ENCODE measurements at regions not wholly inside any gene's neighbourhood (a gene's known extent, or its start where the extent isn't known, plus 50 kb on each side); places are given as distances from the start of the nearest gene placed in this dataset.

DNA sequence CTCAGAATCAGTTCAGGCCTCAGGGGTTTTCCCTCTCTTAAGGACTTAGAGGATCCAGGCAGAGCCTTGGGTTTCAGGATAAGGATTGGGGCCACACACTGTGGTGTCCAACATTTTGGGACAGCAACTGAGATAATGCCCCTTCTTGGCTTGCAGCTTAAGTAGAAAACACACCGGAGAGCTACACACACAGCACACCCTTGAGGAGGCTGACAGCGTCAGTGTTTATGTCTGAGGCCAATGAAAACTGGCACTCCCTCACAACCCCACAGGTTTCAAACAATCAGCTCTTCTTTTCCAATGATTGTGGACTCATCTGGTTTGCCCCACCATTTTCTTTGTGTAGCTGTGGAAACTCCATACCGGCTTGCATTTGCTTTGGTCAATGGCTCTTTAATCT lies 257.7 kb downstream of the CDCA7 start:
- CTCF ChIA-PET (ENCODE audit: low intra/inter-chr PET ratio, low total read pairs), result no interaction called here

DNA sequence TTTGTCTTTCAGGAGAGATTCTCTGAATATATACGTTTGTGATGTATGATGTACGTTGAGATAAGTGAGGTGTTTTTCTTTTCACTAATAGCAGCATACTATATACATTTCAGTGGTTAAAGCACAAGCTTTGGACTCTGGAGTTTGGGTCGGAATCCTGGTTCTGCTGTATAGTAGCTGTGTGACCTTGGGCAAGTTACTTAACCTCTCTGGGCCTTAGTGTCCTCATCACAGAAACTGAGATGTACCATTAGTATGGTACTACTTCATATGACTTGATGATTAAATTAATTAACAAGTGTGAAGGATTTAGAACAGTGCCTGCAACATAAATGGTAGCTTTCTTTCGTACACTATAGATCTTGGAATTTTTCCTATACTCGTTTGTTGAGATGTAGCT lies 258.7 kb downstream of the CDCA7 start:
- no peaks in the 10 kb centered on the region for H3K79me2 ChIP-seq (ENCODE audit: insufficient read depth, low read length)
- intact Hi-C loops (cut with micrococcal nuclease; ENCODE audit: unreplicated experiment) (no loop called here), in situ Hi-C loops (cut with HindIII; ENCODE audit: extremely low pct_ligation_motif_present, low pct_unique_long_range_greater_than_20kb) (no loop called here)
- no peaks in the 10 kb centered on the region for H3K9me3 ChIP-seq (ENCODE audit: low read length)
- ChIA-PET POLR2A (no interaction called here), CTCF (ENCODE audit: low intra/inter-chr PET ratio, low total read pairs) (no interaction called here)
- no peak overlapping the region for H2AFZ ChIP-seq (ENCODE audit: low read length)
- TF ChIP-seq ZNF768 (CRISPR knock-in tag; IDR thresholded peaks at IDR 0.05) (peak; percentile 44; the same call in 1 of the 2 replicates), REPIN1 (CRISPR knock-in tag; IDR thresholded peaks at IDR 0.05; ENCODE audit: borderline replicate concordance, low read depth) (no peak)
- H3K27ac ChIP-seq (ENCODE audit: extremely low read length, insufficient read depth, low read length), result no peak overlapping the region
- ATAC-seq (no peak), DNase-seq (ENCODE audit: low spot score) (no peak), FAIRE-seq (no peak)
- no TSS peak for BruUV-seq (replicated peaks)
- H3K36me3 ChIP-seq (replicated peaks in 1 of 2; ENCODE audit: control insufficient read depth in 1 of 2, insufficient read depth in 2 of 2, low read length in 2 of 2), result no peaks in the 10 kb centered on the region
- no peak overlapping the region for H3K4me2 ChIP-seq (ENCODE audit: low read depth, low read length)
- H3K4me1 ChIP-seq (ENCODE audit: insufficient read depth, low read length), result no peaks in the 10 kb centered on the region
- no peak overlapping the region for H3K9ac ChIP-seq (ENCODE audit: insufficient read depth, low read depth, low read length)
- H3K4me3 ChIP-seq (replicated peaks in 1 of 3; ENCODE audit: insufficient read depth in 1 of 3, low read depth in 2 of 3, low read length in 3 of 3), result no peak overlapping the region
- H4K20me1 ChIP-seq (ENCODE audit: insufficient read depth, low read length), result no peaks in the 10 kb centered on the region
- H3K27me3 ChIP-seq (ENCODE audit: control insufficient read depth in 1 of 2, insufficient read depth in 2 of 2, low read length in 2 of 2), result peaks cover 0 to 24% of the 10 kb centered on the region in 2 experiments; a peak in 3 of 5 replicates
- WGBS (ENCODE audit: low lambda C conversion rate), result 23% methylated on average over 5 of the region's 5 CpGs

More for the DNA sequence above, 257.7 kb downstream of the CDCA7 start:
- Histone ChIP-seq H4K20me1 (ENCODE audit: insufficient read depth, low read length) (no peaks in the 10 kb centered on the region), H3K27ac (ENCODE audit: extremely low read length, insufficient read depth, low read length) (no peak overlapping the region), H3K4me1 (ENCODE audit: insufficient read depth, low read length) (no peaks in the 10 kb centered on the region), H3K79me2 (ENCODE audit: insufficient read depth, low read length) (no peaks in the 10 kb centered on the region), H3K4me2 (ENCODE audit: low read depth, low read length) (no peak overlapping the region), H3K4me3 (replicated peaks in 1 of 3; ENCODE audit: insufficient read depth in 1 of 3, low read depth in 2 of 3, low read length in 3 of 3) (no peak overlapping the region), H2AFZ (ENCODE audit: low read length) (no peak overlapping the region), H3K9ac (ENCODE audit: insufficient read depth, low read depth, low read length) (no peak overlapping the region), H3K27me3 (ENCODE audit: control insufficient read depth in 1 of 2, insufficient read depth in 2 of 2, low read length in 2 of 2) (peaks cover 0 to 18% of the 10 kb centered on the region in 2 experiments; a peak in 3 of 5 replicates), H3K36me3 (replicated peaks in 1 of 2; ENCODE audit: control insufficient read depth in 1 of 2, insufficient read depth in 2 of 2, low read length in 2 of 2) (no peaks in the 10 kb centered on the region), H3K9me3 (ENCODE audit: low read length) (no peaks in the 10 kb centered on the region)
- in situ Hi-C loops (cut with HindIII; ENCODE audit: extremely low pct_ligation_motif_present, low pct_unique_long_range_greater_than_20kb), result no loop called here
- intact Hi-C loops (cut with micrococcal nuclease; ENCODE audit: unreplicated experiment), result no loop called here
- no peak for ATAC-seq
- no TSS peak for BruUV-seq (replicated peaks)
- TF ChIP-seq CBX1 (IDR thresholded peaks at IDR 0.05; ENCODE audit: low read depth) (no peak), RFX1 (IDR thresholded peaks at IDR 0.05) (no peak), GZF1 (CRISPR knock-in tag; IDR thresholded peaks at IDR 0.05) (no peak)
- FAIRE-seq, result no peak
- POLR2A ChIA-PET, result no interaction called here
- WGBS (ENCODE audit: low lambda C conversion rate), result 46% methylated on average over 3 of the region's 3 CpGs
- DNase-seq (ENCODE audit: low spot score), result no peak

All from HepG2 (cell line).